Activated naive CD8-positive, alpha-beta T cell treated with anti-CD3 and anti-CD28 coated beads, Interleukin-2, amount 10 ng/mL, durations not matched to agents 7 days and 5 days (primary cell): ENCODE measurements at regions not wholly inside any gene's neighbourhood (a gene's known extent, or its start where the extent isn't known, plus 50 kb on each side); places are given as distances from the start of the nearest gene placed in this dataset.
"Not testable (repeated sequence)": the region's sequence is repeated elsewhere in the genome, so short reads cannot be mapped to it uniquely, and the experiment has no call there.

Experiments
- ATAC-seq: fragments of 150-1000 bp; cut with Tn5 transposase; one replicate; pipeline ENCODE4 v1.10.0; 2021; ENCODE audit warnings: low read depth, moderate library complexity
- POLR2A ChIA-PET: fragments of 350-600 bp; sonication (Branson Sonifier 250); formaldehyde crosslinking; loops from one replicate; lab custom pipeline; 2021; ENCODE audit warnings: antibody characterized with exemption; lab: Charles Lee
- DNase-seq: peaks from one replicate; pipeline ENCODE4 v3.0.0; 2021
- H3K27ac Mint-ChIP-seq: one replicate; pipeline ENCODE4 v1.8.0; 2022; ENCODE audit warnings: mild to moderate bottlenecking, mixed read lengths
- H3K27me3 Mint-ChIP-seq: one replicate; pipeline ENCODE4 v1.8.0; 2022; ENCODE audit warnings: mild to moderate bottlenecking, moderate library complexity, mixed read lengths
- H3K36me3 Mint-ChIP-seq: one replicate; pipeline ENCODE4 v1.8.0; 2021; ENCODE audit warnings: mild to moderate bottlenecking, mixed read lengths
- H3K4me1 Mint-ChIP-seq: one replicate; pipeline ENCODE4 v1.8.0; 2021; ENCODE audit warnings: mixed read lengths
- H3K4me3 Mint-ChIP-seq: one replicate; pipeline ENCODE4 v1.8.0; 2022; ENCODE audit warnings: mild to moderate bottlenecking, moderate library complexity, mixed read lengths
- H3K9me3 Mint-ChIP-seq: one replicate; pipeline ENCODE4 v1.8.0; 2021; ENCODE audit warnings: mixed read lengths

GRCh38 chr7:45410893-45411292, 163.3 kb upstream of the ADCY1 start:
- no peak for DNase-seq
- Mint-ChIP-seq H3K9me3 (peaks cover 6% of the 10 kb centered on the region), H3K4me3 (no peak overlapping the region), H3K4me1 (no peaks in the 10 kb centered on the region), H3K27ac (no peak overlapping the region), H3K36me3 (no peaks in the 10 kb centered on the region), H3K27me3 (peaks cover 6% of the 10 kb centered on the region)
- ATAC-seq, result no peak
- POLR2A ChIA-PET, result no interaction called here

- ATAC-seq (no peak), DNase-seq (no peak)
- Mint-ChIP-seq H3K4me1 (no peaks in the 10 kb centered on the region), H3K36me3 (no peaks in the 10 kb centered on the region), H3K27me3 (peaks cover 18% of the 10 kb centered on the region), H3K4me3 (no peak overlapping the region), H3K27ac (no peak overlapping the region), H3K9me3 (peaks cover 6% of the 10 kb centered on the region)
- POLR2A ChIA-PET, result no interaction called here
Observed at GRCh38 chr7:45413419-45413818, 160.7 kb upstream of the ADCY1 start.

- DNase-seq, result no peak
- Mint-ChIP-seq H3K27ac (no peak overlapping the region), H3K27me3 (peaks cover 18% of the 10 kb centered on the region), H3K4me3 (no peak overlapping the region), H3K9me3 (peaks cover 6% of the 10 kb centered on the region), H3K4me1 (no peaks in the 10 kb centered on the region), H3K36me3 (no peaks in the 10 kb centered on the region)
- ATAC-seq, result no peak
- POLR2A ChIA-PET, result no interaction called here
Observed at GRCh38 chr7:45414226-45414625, 159.9 kb upstream of the ADCY1 start.

- Mint-ChIP-seq H3K36me3 (no peaks in the 10 kb centered on the region), H3K4me1 (no peaks in the 10 kb centered on the region), H3K27ac (no peak overlapping the region), H3K4me3 (no peak overlapping the region), H3K27me3 (peaks cover 20% of the 10 kb centered on the region), H3K9me3 (peaks cover 6% of the 10 kb centered on the region)
- no peak for ATAC-seq
- POLR2A ChIA-PET, result no interaction called here
- DNase-seq, result no peak
Observed at GRCh38 chr7:45415265-45415664, 158.9 kb upstream of the ADCY1 start.

GRCh38 chr7:45416846-45417245, 157.3 kb upstream of the ADCY1 start:
- Mint-ChIP-seq H3K27me3 (peaks cover 20% of the 10 kb centered on the region), H3K36me3 (no peaks in the 10 kb centered on the region), H3K4me3 (no peak overlapping the region), H3K9me3 (no peaks in the 10 kb centered on the region), H3K27ac (no peak overlapping the region), H3K4me1 (no peaks in the 10 kb centered on the region)
- ATAC-seq (no peak), DNase-seq (no peak)
- POLR2A ChIA-PET, result no interaction called here

- Mint-ChIP-seq H3K27ac (no peak overlapping the region), H3K4me3 (no peak overlapping the region), H3K36me3 (no peaks in the 10 kb centered on the region), H3K4me1 (no peaks in the 10 kb centered on the region), H3K27me3 (peaks cover 21% of the 10 kb centered on the region), H3K9me3 (no peaks in the 10 kb centered on the region)
- ATAC-seq (no peak), DNase-seq (no peak)
- POLR2A ChIA-PET, result no interaction called here
Observed at GRCh38 chr7:45417268-45417667, 156.9 kb upstream of the ADCY1 start.

GRCh38 chr7:45417735-45418134, 156.4 kb upstream of the ADCY1 start:
- H3K36me3 Mint-ChIP-seq, result no peaks in the 10 kb centered on the region
- POLR2A ChIA-PET, result no interaction called here
- no peaks in the 10 kb centered on the region for H3K4me1 Mint-ChIP-seq
- H3K27me3 Mint-ChIP-seq, result peaks cover 23% of the 10 kb centered on the region
- no peak for DNase-seq
- H3K4me3 Mint-ChIP-seq, result no peak overlapping the region
- ATAC-seq, result no peak
- no peaks in the 10 kb centered on the region for H3K9me3 Mint-ChIP-seq
- H3K27ac Mint-ChIP-seq, result no peak overlapping the region

- H3K36me3 Mint-ChIP-seq, result no peaks in the 10 kb centered on the region
- no peaks in the 10 kb centered on the region for H3K9me3 Mint-ChIP-seq
- POLR2A ChIA-PET, result no interaction called here
- H3K27me3 Mint-ChIP-seq, result peaks cover 27% of the 10 kb centered on the region
- H3K4me1 Mint-ChIP-seq, result no peaks in the 10 kb centered on the region
- H3K4me3 Mint-ChIP-seq, result no peak overlapping the region
- DNase-seq (no peak), ATAC-seq (no peak)
- H3K27ac Mint-ChIP-seq, result no peak overlapping the region
Observed at GRCh38 chr7:45420843-45421495, 153.2 kb upstream of the ADCY1 start.

- ATAC-seq (no peak), DNase-seq (no peak)
- H3K36me3 Mint-ChIP-seq, result no peaks in the 10 kb centered on the region
- H3K4me1 Mint-ChIP-seq, result no peaks in the 10 kb centered on the region
- no peak overlapping the region for H3K4me3 Mint-ChIP-seq
- H3K9me3 Mint-ChIP-seq, result no peaks in the 10 kb centered on the region
- peaks cover 23% of the 10 kb centered on the region for H3K27me3 Mint-ChIP-seq
- POLR2A ChIA-PET, result no interaction called here
- no peak overlapping the region for H3K27ac Mint-ChIP-seq
Observed at GRCh38 chr7:45421806-45422205, 152.4 kb upstream of the ADCY1 start.

GRCh38 chr7:45430397-45430796, 143.8 kb upstream of the ADCY1 start:
- Mint-ChIP-seq H3K27me3 (peaks cover 6% of the 10 kb centered on the region), H3K27ac (no peak overlapping the region), H3K4me3 (no peak overlapping the region), H3K36me3 (no peaks in the 10 kb centered on the region), H3K9me3 (no peaks in the 10 kb centered on the region), H3K4me1 (no peaks in the 10 kb centered on the region)
- POLR2A ChIA-PET, result no interaction called here
- DNase-seq (no peak), ATAC-seq (no peak)

- H3K4me1 Mint-ChIP-seq, result no peaks in the 10 kb centered on the region
- no peak overlapping the region for H3K27ac Mint-ChIP-seq
- no peaks in the 10 kb centered on the region for H3K36me3 Mint-ChIP-seq
- no peak for ATAC-seq
- H3K27me3 Mint-ChIP-seq, result peaks cover 11% of the 10 kb centered on the region
- DNase-seq, result no peak
- H3K9me3 Mint-ChIP-seq, result no peaks in the 10 kb centered on the region
- no peak overlapping the region for H3K4me3 Mint-ChIP-seq
- POLR2A ChIA-PET, result no interaction called here
Observed at GRCh38 chr7:45434167-45434784, 139.9 kb upstream of the ADCY1 start.

- Mint-ChIP-seq H3K4me1 (no peaks in the 10 kb centered on the region), H3K27me3 (peaks cover 16% of the 10 kb centered on the region), H3K9me3 (no peaks in the 10 kb centered on the region), H3K27ac (no peak overlapping the region), H3K36me3 (no peaks in the 10 kb centered on the region), H3K4me3 (no peak overlapping the region)
- DNase-seq (no peak), ATAC-seq (no peak)
- POLR2A ChIA-PET, result no interaction called here
Observed at GRCh38 chr7:45435131-45435530, 139.0 kb upstream of the ADCY1 start.

GRCh38 chr7:45435846-45436245, 138.3 kb upstream of the ADCY1 start:
- no peaks in the 10 kb centered on the region for H3K9me3 Mint-ChIP-seq
- H3K27me3 Mint-ChIP-seq, result peaks cover 16% of the 10 kb centered on the region
- H3K4me1 Mint-ChIP-seq, result no peaks in the 10 kb centered on the region
- POLR2A ChIA-PET, result no interaction called here
- no peaks in the 10 kb centered on the region for H3K36me3 Mint-ChIP-seq
- H3K27ac Mint-ChIP-seq, result no peak overlapping the region
- H3K4me3 Mint-ChIP-seq, result no peak overlapping the region
- ATAC-seq, result no peak
- DNase-seq, result no peak

GRCh38 chr7:45440776-45441175, 133.4 kb upstream of the ADCY1 start:
- peaks cover 14% of the 10 kb centered on the region for H3K27me3 Mint-ChIP-seq
- POLR2A ChIA-PET, DNase-seq, ATAC-seq, H3K36me3 Mint-ChIP-seq, H3K27ac Mint-ChIP-seq, H3K4me1 Mint-ChIP-seq, H3K4me3 Mint-ChIP-seq, H3K9me3 Mint-ChIP-seq: not testable (repeated sequence)
